ENCODE measurements at regions not wholly inside any gene's neighbourhood (a gene's known extent, or its start where the extent isn't known, plus 50 kb on each side); places are given as distances from the start of the nearest gene placed in this dataset.

GRCh38 chr7:115471891-115472290, 550.0 kb downstream of the MDFIC start (continued):
- TF ChIP-seq BCL11A (tag by site-specific recombination; IDR thresholded peaks at IDR 0.05; ENCODE audit: low read depth): no peak
- no peak for TF ChIP-seq ZNF658 (tag by site-specific recombination; IDR thresholded peaks at IDR 0.05)
- no peak for TF ChIP-seq ZNF248 (tag by site-specific recombination; IDR thresholded peaks at IDR 0.05)
- TF ChIP-seq, protein P1, sequence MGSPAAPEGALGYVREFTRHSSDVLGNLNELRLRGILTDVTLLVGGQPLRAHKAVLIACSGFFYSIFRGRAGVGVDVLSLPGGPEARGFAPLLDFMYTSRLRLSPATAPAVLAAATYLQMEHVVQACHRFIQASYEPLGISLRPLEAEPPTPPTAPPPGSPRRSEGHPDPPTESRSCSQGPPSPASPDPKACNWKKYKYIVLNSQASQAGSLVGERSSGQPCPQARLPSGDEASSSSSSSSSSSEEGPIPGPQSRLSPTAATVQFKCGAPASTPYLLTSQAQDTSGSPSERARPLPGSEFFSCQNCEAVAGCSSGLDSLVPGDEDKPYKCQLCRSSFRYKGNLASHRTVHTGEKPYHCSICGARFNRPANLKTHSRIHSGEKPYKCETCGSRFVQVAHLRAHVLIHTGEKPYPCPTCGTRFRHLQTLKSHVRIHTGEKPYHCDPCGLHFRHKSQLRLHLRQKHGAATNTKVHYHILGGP (tag by site-specific recombination; IDR thresholded peaks at IDR 0.05): no peak

- TF ChIP-seq ZNF48 (tag by site-specific recombination; IDR thresholded peaks at IDR 0.05) (no peak), SCRT2 (tag by site-specific recombination; IDR thresholded peaks at IDR 0.05) (0 out of 2 replicates have a peak, but pooled peaks have one; percentile 22)
Observed at GRCh38 chr7:115462301-115463015, 540.6 kb downstream of the MDFIC start.

GRCh38 chr7:115449689-115450088, 527.8 kb downstream of the MDFIC start:
- no peak overlapping the region for H3K27ac ChIP-seq (ENCODE audit: extremely low read depth, low read depth, low read length)
- no peak overlapping the region for H3K4me3 ChIP-seq (ENCODE audit: low read depth, low read length)
- H3K36me3 ChIP-seq (ENCODE audit: control insufficient read depth in 2 of 2, insufficient read depth in 1 of 2, low read length in 2 of 2): no peaks in the 10 kb centered on the region
- CTCF ChIA-PET: no interaction called here
- H3K9me3 ChIP-seq (ENCODE audit: control insufficient read depth, insufficient read depth, low read depth, low read length): no peaks in the 10 kb centered on the region
- H3K4me1 ChIP-seq (ENCODE audit: control insufficient read depth, insufficient read depth, low read length): no peaks in the 10 kb centered on the region
- POLR2A ChIA-PET: no interaction called here
- TF ChIP-seq, protein P2, sequence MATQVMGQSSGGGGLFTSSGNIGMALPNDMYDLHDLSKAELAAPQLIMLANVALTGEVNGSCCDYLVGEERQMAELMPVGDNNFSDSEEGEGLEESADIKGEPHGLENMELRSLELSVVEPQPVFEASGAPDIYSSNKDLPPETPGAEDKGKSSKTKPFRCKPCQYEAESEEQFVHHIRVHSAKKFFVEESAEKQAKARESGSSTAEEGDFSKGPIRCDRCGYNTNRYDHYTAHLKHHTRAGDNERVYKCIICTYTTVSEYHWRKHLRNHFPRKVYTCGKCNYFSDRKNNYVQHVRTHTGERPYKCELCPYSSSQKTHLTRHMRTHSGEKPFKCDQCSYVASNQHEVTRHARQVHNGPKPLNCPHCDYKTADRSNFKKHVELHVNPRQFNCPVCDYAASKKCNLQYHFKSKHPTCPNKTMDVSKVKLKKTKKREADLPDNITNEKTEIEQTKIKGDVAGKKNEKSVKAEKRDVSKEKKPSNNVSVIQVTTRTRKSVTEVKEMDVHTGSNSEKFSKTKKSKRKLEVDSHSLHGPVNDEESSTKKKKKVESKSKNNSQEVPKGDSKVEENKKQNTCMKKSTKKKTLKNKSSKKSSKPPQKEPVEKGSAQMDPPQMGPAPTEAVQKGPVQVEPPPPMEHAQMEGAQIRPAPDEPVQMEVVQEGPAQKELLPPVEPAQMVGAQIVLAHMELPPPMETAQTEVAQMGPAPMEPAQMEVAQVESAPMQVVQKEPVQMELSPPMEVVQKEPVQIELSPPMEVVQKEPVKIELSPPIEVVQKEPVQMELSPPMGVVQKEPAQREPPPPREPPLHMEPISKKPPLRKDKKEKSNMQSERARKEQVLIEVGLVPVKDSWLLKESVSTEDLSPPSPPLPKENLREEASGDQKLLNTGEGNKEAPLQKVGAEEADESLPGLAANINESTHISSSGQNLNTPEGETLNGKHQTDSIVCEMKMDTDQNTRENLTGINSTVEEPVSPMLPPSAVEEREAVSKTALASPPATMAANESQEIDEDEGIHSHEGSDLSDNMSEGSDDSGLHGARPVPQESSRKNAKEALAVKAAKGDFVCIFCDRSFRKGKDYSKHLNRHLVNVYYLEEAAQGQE (tag by site-specific recombination; IDR thresholded peaks at IDR 0.05): no peak
- TF ChIP-seq ZNF416 (tag by site-specific recombination; IDR thresholded peaks at IDR 0.05) (no peak), ZNF76 (tag by site-specific recombination; IDR thresholded peaks at IDR 0.05; ENCODE audit: borderline replicate concordance, low read depth) (no peak), ZSCAN30 (tag by site-specific recombination; IDR thresholded peaks at IDR 0.05) (no peak), ZNF341 (tag by site-specific recombination; IDR thresholded peaks at IDR 0.05; ENCODE audit: low read depth) (no peak), ZNF10 (tag by site-specific recombination; IDR thresholded peaks at IDR 0.05) (no peak), ZNF140 (tag by site-specific recombination; IDR thresholded peaks at IDR 0.05) (no peak), TCF7L2 (IDR thresholded peaks at IDR 0.05; ENCODE audit: borderline replicate concordance, low read depth, low read length) (no peak), ZBTB7A (tag by site-specific recombination; IDR thresholded peaks at IDR 0.05; ENCODE audit: low read depth) (no peak), ZNF561 (tag by site-specific recombination; IDR thresholded peaks at IDR 0.05; ENCODE audit: borderline replicate concordance) (no peak), ZNF585B (tag by site-specific recombination; IDR thresholded peaks at IDR 0.05) (no peak), PRDM1 (tag by site-specific recombination; IDR thresholded peaks at IDR 0.05) (no peak), OVOL3 (tag by site-specific recombination; IDR thresholded peaks at IDR 0.05) (no peak), WT1 (tag by site-specific recombination; IDR thresholded peaks at IDR 0.05) (no peak)
- TF ChIP-seq, protein P3, sequence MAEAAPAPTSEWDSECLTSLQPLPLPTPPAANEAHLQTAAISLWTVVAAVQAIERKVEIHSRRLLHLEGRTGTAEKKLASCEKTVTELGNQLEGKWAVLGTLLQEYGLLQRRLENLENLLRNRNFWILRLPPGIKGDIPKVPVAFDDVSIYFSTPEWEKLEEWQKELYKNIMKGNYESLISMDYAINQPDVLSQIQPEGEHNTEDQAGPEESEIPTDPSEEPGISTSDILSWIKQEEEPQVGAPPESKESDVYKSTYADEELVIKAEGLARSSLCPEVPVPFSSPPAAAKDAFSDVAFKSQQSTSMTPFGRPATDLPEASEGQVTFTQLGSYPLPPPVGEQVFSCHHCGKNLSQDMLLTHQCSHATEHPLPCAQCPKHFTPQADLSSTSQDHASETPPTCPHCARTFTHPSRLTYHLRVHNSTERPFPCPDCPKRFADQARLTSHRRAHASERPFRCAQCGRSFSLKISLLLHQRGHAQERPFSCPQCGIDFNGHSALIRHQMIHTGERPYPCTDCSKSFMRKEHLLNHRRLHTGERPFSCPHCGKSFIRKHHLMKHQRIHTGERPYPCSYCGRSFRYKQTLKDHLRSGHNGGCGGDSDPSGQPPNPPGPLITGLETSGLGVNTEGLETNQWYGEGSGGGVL (tag by site-specific recombination; IDR thresholded peaks at IDR 0.05): no peak
- TF ChIP-seq, protein P4, sequence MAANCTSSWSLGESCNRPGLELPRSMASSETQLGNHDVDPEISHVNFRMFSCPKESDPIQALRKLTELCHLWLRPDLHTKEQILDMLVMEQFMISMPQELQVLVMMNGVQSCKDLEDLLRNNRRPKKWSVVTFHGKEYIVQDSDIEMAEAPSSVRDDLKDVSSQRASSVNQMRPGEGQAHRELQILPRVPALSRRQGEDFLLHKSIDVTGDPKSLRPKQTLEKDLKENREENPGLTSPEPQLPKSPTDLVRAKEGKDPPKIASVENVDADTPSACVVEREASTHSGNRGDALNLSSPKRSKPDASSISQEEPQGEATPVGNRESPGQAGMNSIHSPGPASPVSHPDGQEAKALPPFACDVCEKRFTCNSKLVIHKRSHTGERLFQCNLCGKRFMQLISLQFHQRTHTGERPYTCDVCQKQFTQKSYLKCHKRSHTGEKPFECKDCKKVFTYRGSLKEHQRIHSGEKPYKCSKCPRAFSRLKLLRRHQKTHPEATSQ (tag by site-specific recombination; IDR thresholded peaks at IDR 0.05): no peak
- TF ChIP-seq, protein P5, sequence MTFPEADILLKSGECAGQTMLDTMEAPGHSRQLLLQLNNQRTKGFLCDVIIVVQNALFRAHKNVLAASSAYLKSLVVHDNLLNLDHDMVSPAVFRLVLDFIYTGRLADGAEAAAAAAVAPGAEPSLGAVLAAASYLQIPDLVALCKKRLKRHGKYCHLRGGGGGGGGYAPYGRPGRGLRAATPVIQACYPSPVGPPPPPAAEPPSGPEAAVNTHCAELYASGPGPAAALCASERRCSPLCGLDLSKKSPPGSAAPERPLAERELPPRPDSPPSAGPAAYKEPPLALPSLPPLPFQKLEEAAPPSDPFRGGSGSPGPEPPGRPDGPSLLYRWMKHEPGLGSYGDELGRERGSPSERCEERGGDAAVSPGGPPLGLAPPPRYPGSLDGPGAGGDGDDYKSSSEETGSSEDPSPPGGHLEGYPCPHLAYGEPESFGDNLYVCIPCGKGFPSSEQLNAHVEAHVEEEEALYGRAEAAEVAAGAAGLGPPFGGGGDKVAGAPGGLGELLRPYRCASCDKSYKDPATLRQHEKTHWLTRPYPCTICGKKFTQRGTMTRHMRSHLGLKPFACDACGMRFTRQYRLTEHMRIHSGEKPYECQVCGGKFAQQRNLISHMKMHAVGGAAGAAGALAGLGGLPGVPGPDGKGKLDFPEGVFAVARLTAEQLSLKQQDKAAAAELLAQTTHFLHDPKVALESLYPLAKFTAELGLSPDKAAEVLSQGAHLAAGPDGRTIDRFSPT (tag by site-specific recombination; IDR thresholded peaks at IDR 0.05): no peak

More at GRCh38 chr7:115462301-115463015, 540.6 kb downstream of the MDFIC start:
- ChIA-PET CTCF (interaction anchor here (0.6 kb wide), 1 partner anchor 31 kb away, joined by 3 read pairs; no protein-coding TSS in a partner anchor), POLR2A (no interaction called here)
- H3K4me3 ChIP-seq (ENCODE audit: low read depth, low read length): no peak overlapping the region
- H3K36me3 ChIP-seq (ENCODE audit: control insufficient read depth in 2 of 2, insufficient read depth in 1 of 2, low read length in 2 of 2): no peaks in the 10 kb centered on the region
- no peaks in the 10 kb centered on the region for H3K4me1 ChIP-seq (ENCODE audit: control insufficient read depth, insufficient read depth, low read length)
- no peaks in the 10 kb centered on the region for H3K9me3 ChIP-seq (ENCODE audit: control insufficient read depth, insufficient read depth, low read depth, low read length)
- no peak overlapping the region for H3K27ac ChIP-seq (ENCODE audit: extremely low read depth, low read depth, low read length)
